GM12878 (cell line): ENCODE measurements at regions not wholly inside any gene's neighbourhood (a gene's known extent, or its start where the extent isn't known, plus 50 kb on each side); places are given as distances from the start of the nearest gene placed in this dataset.

Source experiments
- ATAC-seq: fragments of 200-7000 bp; cut with Tn5 transposase; 3 replicates; pipeline ENCODE4 v1.9.1; 2020; ENCODE audit warnings: mild to moderate bottlenecking, moderate library complexity
- BruUV-seq: library from RNA; stranded (reverse); fragments of 400-500 nt; replicated peaks from 2 replicates; lab custom pipeline; 2021; lab: Mats Ljungman, UMichigan
- CTCF ChIA-PET: fragments of 300-600 bp; sonication (Branson Sonifier 250); formaldehyde crosslinking; extraction: SDS; loops from one replicate; lab custom pipeline; 2021; ENCODE audit warnings: inconsistent platforms; lab: Yijun Ruan, JAX
- POLR2A ChIA-PET: fragments of 350-600 bp; formaldehyde crosslinking; extraction: SDS; loops from one replicate; lab custom pipeline; 2021; ENCODE audit warnings: inconsistent platforms; lab: Charles Lee
- RAD21 ChIA-PET: fragments of 300-600 bp; sonication (Branson Sonifier 250); formaldehyde crosslinking; loops from one replicate; lab custom pipeline; 2023; ENCODE audit warnings: antibody characterized with exemption; ENCODE audit not compliant: unreplicated experiment; lab: Charles Lee
- SMC1A ChIA-PET: fragments of 300-600 bp; sonication (Branson Sonifier 250); formaldehyde crosslinking; loops from one replicate; lab custom pipeline; 2023; ENCODE audit not compliant: unreplicated experiment, uncharacterized antibody; lab: Charles Lee
- DNase-seq: peaks from one replicate; pipeline ENCODE4 v3.0.0-alpha.2; 2011; ENCODE audit warnings: low read depth, low spot score
- FAIRE-seq: peaks from 3 replicates; lab custom pipeline; 2011; peaks lifted over from hg19 to GRCh38; lab: Jason Lieb, UNC
- H2AFZ ChIP-seq: 2 replicates; pipeline ENCODE4 v1.6.0; 2011; ENCODE audit warnings: low read depth, low read length, control low read depth; ENCODE audit not compliant: control insufficient read depth
- H3K27ac ChIP-seq: 2 replicates; pipeline ENCODE4 v1.5.1; 2011; ENCODE audit warnings: control low read depth; ENCODE audit not compliant: control insufficient read depth, insufficient read depth
- H3K27me3 ChIP-seq, 2 experiments: replicated peaks in 1 of 2; 2 replicates each; pipeline versions ENCODE4 v1.6.0 to v1.6.1; 2011; ENCODE audit warnings: low read length in 1 of 2; ENCODE audit not compliant: control insufficient read depth in 2 of 2, insufficient read depth in 2 of 2
- H3K36me3 ChIP-seq, 2 experiments: 2 replicates each; pipeline ENCODE4 v1.5.1; 2011; ENCODE audit warnings: low read length in 1 of 2; ENCODE audit not compliant: control insufficient read depth in 2 of 2, insufficient read depth in 2 of 2
- H3K4me1 ChIP-seq: 2 replicates; pipeline ENCODE4 v1.6.1; 2011; ENCODE audit warnings: mild to moderate bottlenecking, low read length, moderate library complexity, mixed read lengths; ENCODE audit not compliant: control insufficient read depth, insufficient read depth
- H3K4me2 ChIP-seq: 2 replicates; pipeline ENCODE4 v1.6.0; 2011; ENCODE audit warnings: control low read depth; ENCODE audit not compliant: control insufficient read depth, insufficient read depth
- H3K4me3 ChIP-seq: fragments of 200-600 bp; sonication (generic); 2 replicates; pipeline ENCODE4 v1.5.1; 2016
- H3K79me2 ChIP-seq: 2 replicates; pipeline ENCODE4 v1.6.0; 2011; ENCODE audit warnings: low read length; ENCODE audit not compliant: control insufficient read depth, insufficient read depth
- H3K9ac ChIP-seq: 2 replicates; pipeline ENCODE4 v1.8.0; 2011; ENCODE audit warnings: low read length, control low read depth, mixed read lengths; ENCODE audit not compliant: control insufficient read depth, insufficient read depth
- H3K9me3 ChIP-seq: replicated peaks from 3 replicates; pipeline ENCODE4 v1.5.1; 2011; ENCODE audit warnings: mild to moderate bottlenecking, low read length; ENCODE audit not compliant: control insufficient read depth, insufficient read depth
- H4K20me1 ChIP-seq: 2 replicates; pipeline ENCODE4 v1.6.0; 2011; ENCODE audit not compliant: control insufficient read depth, insufficient read depth
- BRCA1 ChIP-seq: IDR thresholded peaks from 2 replicates; pipeline ENCODE4 v1.6.1; 2011; ENCODE audit warnings: low read depth, low read length, improper control_type of control experiment
- EGR1 ChIP-seq, 2 experiments: IDR thresholded peaks; 1 replicate in 1 of 2; 2 replicates in 1 of 2; pipeline ENCODE4 v1.6.1; 2011 to 2012; ENCODE audit warnings: low read depth in 2 of 2, low read length in 2 of 2, borderline replicate concordance in 1 of 2, mild to moderate bottlenecking in 1 of 2, moderate library complexity in 1 of 2
- FOS ChIP-seq: IDR thresholded peaks from 3 replicates; pipeline ENCODE4 v1.6.1; 2011; ENCODE audit warnings: borderline replicate concordance; ENCODE audit not compliant: insufficient read length; ENCODE audit errors: extremely low read depth
- GATAD2B ChIP-seq: fragments of 450-650 bp; conservative IDR thresholded peaks from 2 replicates; pipeline ENCODE4 v1.6.1; 2017; ENCODE audit warnings: low read depth, mild to moderate bottlenecking, moderate library complexity
- MEF2A ChIP-seq: IDR thresholded peaks from 2 replicates; pipeline ENCODE4 v1.6.1; 2011; ENCODE audit warnings: low read depth, mild to moderate bottlenecking, low read length, moderate library complexity; ENCODE audit not compliant: insufficient read depth
- MXI1 ChIP-seq: fragments of 150-350 bp; IDR thresholded peaks from 2 replicates; pipeline ENCODE4 v1.6.1; 2011; ENCODE audit warnings: low read depth, mild to moderate bottlenecking, inconsistent platforms, low read length, improper control_type of control experiment
- SREBF2 ChIP-seq: IDR thresholded peaks from 2 replicates; pipeline ENCODE4 v1.6.1; 2012; ENCODE audit warnings: mild to moderate bottlenecking, low read length
- SUZ12 ChIP-seq: fragments of 200-600 bp; sonication (generic); IDR thresholded peaks from one replicate; pipeline ENCODE4 v1.6.1; 2018; ENCODE audit warnings: antibody characterized with exemption, mild to moderate bottlenecking; ENCODE audit not compliant: unreplicated experiment
- TCF7 ChIP-seq: IDR thresholded peaks from 2 replicates; pipeline ENCODE4 v1.6.1; 2014; ENCODE audit warnings: antibody characterized with exemption, borderline replicate concordance
- ZNF24 ChIP-seq: fragments of 450-650 bp; IDR thresholded peaks from 2 replicates; pipeline ENCODE4 v1.6.1; 2017; ENCODE audit warnings: antibody characterized with exemption, mild to moderate bottlenecking
- ZNF274 ChIP-seq: IDR thresholded peaks from one replicate; pipeline ENCODE4 v1.8.0; 2011; ENCODE audit not compliant: insufficient read length, insufficient read depth
- WGBS: methylation state at CpG from one replicate; pipeline ENCODE4 v1.1.6; 2016; ENCODE audit warnings: low lambda C conversion rate; ENCODE audit not compliant: insufficient replicate concordance, insufficient coverage; ENCODE audit errors: missing lambda C conversion rate; 5-methylcytosine and 5-hydroxymethylcytosine counted together
- in situ Hi-C: fragments of 300-500 bp; cut with MboI; formaldehyde crosslinking; loops from 9 replicates; pipeline ENCODE4 v1.14.3; 2018; ENCODE audit warnings: mixed read lengths
- intact Hi-C: fragments of 100-400 bp; cut with micrococcal nuclease; formaldehyde crosslinking; loops from one replicate; pipeline ENCODE4 v1.14.2; 2022; ENCODE audit not compliant: unreplicated experiment
- TF ChIP-seq, protein P1 (sequence below): IDR thresholded peaks from 2 replicates; pipeline ENCODE4 v1.6.1; 2011; ENCODE audit warnings: mild to moderate bottlenecking, low read depth, low read length, moderate library complexity; ENCODE audit not compliant: insufficient replicate concordance

GRCh38 chr9:73736270-73736669, 584.6 kb downstream of the ANXA1 start:
- H3K4me1 ChIP-seq = no peaks in the 10 kb centered on the region
- POLR2A ChIA-PET = no interaction called here
- H3K79me2 ChIP-seq = no peaks in the 10 kb centered on the region
- intact Hi-C loops = loop anchor here (2.0 kb wide), 1 partner anchor 19 kb away; no protein-coding TSS in a partner anchor
- H3K27ac ChIP-seq = no peak overlapping the region
- FAIRE-seq (no peak), ATAC-seq (no peak), DNase-seq (no peak)
- no TSS peak for BruUV-seq
- no peak overlapping the region for H3K4me2 ChIP-seq
- 0% methylated on average over 2 of the region's 2 CpGs for WGBS
- H3K4me3 ChIP-seq = no peak overlapping the region
- RAD21 ChIA-PET = interaction anchor here (0.9 kb wide), 1 partner anchor 535 kb away, joined by 3 read pairs; no protein-coding TSS in a partner anchor
- no peak for TF ChIP-seq MEF2A
- no peak for TF ChIP-seq SUZ12
- no peak for TF ChIP-seq ZNF24
- TF ChIP-seq SREBF2 = no peak
- TF ChIP-seq MXI1 = no peak
- TF ChIP-seq BRCA1 = no peak
- TF ChIP-seq ZNF274 = no peak
- TF ChIP-seq GATAD2B = no peak
- no peak for TF ChIP-seq EGR1 (IDR thresholded peaks at IDR 0.05; ENCODE audit: borderline replicate concordance in 1 of 2, low read depth in 2 of 2, low read length in 2 of 2)
- no peak for TF ChIP-seq FOS
- TF ChIP-seq, protein P1, sequence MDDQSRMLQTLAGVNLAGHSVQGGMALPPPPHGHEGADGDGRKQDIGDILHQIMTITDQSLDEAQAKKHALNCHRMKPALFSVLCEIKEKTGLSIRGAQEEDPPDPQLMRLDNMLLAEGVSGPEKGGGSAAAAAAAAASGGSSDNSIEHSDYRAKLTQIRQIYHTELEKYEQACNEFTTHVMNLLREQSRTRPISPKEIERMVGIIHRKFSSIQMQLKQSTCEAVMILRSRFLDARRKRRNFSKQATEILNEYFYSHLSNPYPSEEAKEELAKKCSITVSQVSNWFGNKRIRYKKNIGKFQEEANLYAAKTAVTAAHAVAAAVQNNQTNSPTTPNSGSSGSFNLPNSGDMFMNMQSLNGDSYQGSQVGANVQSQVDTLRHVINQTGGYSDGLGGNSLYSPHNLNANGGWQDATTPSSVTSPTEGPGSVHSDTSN = no peak
- TF ChIP-seq TCF7 = no peak
- in situ Hi-C loops = no loop called here
- H3K9me3 ChIP-seq = no peaks in the 10 kb centered on the region
- no peak overlapping the region for H2AFZ ChIP-seq
- H4K20me1 ChIP-seq = no peaks in the 10 kb centered on the region
- no peaks in the 10 kb centered on the region for H3K36me3 ChIP-seq
- no peak overlapping the region for H3K9ac ChIP-seq
- SMC1A ChIA-PET = no interaction called here
- CTCF ChIA-PET = no interaction called here
- no peaks in the 10 kb centered on the region for H3K27me3 ChIP-seq
